ENCODE measurements at regions not wholly inside any gene's neighbourhood (a gene's known extent, or its start where the extent isn't known, plus 50 kb on each side); places are given as distances from the start of the nearest gene placed in this dataset.

DNA sequence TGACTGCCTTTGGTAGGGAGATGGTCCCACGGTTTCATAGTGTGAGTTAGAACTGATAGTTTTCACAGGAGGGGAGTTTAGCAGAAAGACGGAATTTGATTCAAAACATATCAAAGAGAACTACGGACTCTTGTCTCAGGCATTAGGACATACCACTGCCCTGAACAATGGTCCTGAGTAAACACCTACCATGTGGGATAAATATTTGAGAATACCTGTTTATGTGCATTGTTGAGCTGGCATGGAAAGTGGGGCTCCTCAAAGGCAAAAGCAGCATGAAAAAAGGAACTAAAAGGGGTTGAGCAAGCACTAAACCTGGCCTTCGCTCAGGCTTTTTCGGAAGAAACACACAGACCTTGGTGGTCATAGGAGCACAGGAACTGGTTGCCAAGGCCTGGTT is 144.4 kb downstream of the ZNF621 start:
- H3K36me3 ChIP-seq (ENCODE audit: control insufficient read depth, insufficient read depth, low read length), result no peaks in the 10 kb centered on the region
- in situ Hi-C loops (cut with HindIII; ENCODE audit: low pct_unique_long_range_greater_than_20kb, low sequenced_read_pairs), result no loop called here
- H3K9me3 ChIP-seq (ENCODE audit: control insufficient read depth, insufficient read depth, low read depth, low read length), result no peaks in the 10 kb centered on the region
- intact Hi-C loops (cut with micrococcal nuclease; ENCODE audit: unreplicated experiment), result no loop called here
- DNase-seq (ENCODE audit: low read depth, low spot score) (no peak), ATAC-seq (no peak)
- no peak overlapping the region for H3K27ac ChIP-seq (ENCODE audit: low read length)
- POLR2A ChIA-PET, result no interaction called here
- CTCF ChIA-PET, result no interaction called here
- H3K4me1 ChIP-seq (ENCODE audit: control insufficient read depth, insufficient read depth, low read length), result no peaks in the 10 kb centered on the region
- H3K27me3 ChIP-seq (ENCODE audit: control insufficient read depth, insufficient read depth, low read length), result no peaks in the 10 kb centered on the region
- TF ChIP-seq SIN3A (IDR thresholded peaks at IDR 0.05; ENCODE audit: borderline replicate concordance, insufficient read depth, low read depth, low read length), result no peak
- TF ChIP-seq, protein P1, sequence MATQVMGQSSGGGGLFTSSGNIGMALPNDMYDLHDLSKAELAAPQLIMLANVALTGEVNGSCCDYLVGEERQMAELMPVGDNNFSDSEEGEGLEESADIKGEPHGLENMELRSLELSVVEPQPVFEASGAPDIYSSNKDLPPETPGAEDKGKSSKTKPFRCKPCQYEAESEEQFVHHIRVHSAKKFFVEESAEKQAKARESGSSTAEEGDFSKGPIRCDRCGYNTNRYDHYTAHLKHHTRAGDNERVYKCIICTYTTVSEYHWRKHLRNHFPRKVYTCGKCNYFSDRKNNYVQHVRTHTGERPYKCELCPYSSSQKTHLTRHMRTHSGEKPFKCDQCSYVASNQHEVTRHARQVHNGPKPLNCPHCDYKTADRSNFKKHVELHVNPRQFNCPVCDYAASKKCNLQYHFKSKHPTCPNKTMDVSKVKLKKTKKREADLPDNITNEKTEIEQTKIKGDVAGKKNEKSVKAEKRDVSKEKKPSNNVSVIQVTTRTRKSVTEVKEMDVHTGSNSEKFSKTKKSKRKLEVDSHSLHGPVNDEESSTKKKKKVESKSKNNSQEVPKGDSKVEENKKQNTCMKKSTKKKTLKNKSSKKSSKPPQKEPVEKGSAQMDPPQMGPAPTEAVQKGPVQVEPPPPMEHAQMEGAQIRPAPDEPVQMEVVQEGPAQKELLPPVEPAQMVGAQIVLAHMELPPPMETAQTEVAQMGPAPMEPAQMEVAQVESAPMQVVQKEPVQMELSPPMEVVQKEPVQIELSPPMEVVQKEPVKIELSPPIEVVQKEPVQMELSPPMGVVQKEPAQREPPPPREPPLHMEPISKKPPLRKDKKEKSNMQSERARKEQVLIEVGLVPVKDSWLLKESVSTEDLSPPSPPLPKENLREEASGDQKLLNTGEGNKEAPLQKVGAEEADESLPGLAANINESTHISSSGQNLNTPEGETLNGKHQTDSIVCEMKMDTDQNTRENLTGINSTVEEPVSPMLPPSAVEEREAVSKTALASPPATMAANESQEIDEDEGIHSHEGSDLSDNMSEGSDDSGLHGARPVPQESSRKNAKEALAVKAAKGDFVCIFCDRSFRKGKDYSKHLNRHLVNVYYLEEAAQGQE (IDR thresholded peaks at IDR 0.05; ENCODE audit: insufficient read depth in 1 of 2, low read depth in 2 of 2, low read length in 1 of 2), result no peak
- TF ChIP-seq TCF7L2 (IDR thresholded peaks at IDR 0.05; ENCODE audit: low read depth, low read length), result no peak
- TF ChIP-seq, protein P2, sequence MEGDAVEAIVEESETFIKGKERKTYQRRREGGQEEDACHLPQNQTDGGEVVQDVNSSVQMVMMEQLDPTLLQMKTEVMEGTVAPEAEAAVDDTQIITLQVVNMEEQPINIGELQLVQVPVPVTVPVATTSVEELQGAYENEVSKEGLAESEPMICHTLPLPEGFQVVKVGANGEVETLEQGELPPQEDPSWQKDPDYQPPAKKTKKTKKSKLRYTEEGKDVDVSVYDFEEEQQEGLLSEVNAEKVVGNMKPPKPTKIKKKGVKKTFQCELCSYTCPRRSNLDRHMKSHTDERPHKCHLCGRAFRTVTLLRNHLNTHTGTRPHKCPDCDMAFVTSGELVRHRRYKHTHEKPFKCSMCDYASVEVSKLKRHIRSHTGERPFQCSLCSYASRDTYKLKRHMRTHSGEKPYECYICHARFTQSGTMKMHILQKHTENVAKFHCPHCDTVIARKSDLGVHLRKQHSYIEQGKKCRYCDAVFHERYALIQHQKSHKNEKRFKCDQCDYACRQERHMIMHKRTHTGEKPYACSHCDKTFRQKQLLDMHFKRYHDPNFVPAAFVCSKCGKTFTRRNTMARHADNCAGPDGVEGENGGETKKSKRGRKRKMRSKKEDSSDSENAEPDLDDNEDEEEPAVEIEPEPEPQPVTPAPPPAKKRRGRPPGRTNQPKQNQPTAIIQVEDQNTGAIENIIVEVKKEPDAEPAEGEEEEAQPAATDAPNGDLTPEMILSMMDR (IDR thresholded peaks at IDR 0.05), result no peak
- TF ChIP-seq POLR2AphosphoS5 (IDR thresholded peaks at IDR 0.05; ENCODE audit: low read depth, low read length), result no peak
- H3K4me3 ChIP-seq (ENCODE audit: low read depth in 2 of 2, low read length in 2 of 2), result no peak overlapping the region
- no TSS peak for BruUV-seq (replicated peaks)

DNA sequence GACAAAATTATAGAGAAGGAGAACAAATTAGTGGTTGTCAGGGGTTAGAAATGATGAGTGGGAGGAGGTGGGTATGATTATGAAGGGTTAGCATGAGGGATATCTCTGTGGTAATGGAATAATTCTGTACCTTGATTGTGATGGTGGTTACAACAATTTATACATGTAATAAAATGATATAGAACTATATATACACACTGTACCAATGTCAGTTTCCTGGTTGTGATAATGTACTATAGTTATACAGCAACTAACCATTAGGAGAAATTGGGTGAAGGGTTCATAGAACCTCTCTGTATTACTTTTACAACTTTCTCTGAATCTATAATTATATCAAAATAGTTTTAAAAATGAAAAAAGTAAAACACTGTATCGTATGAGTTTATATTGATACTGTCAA is 148.1 kb downstream of the ZNF621 start:
- ChIA-PET CTCF (no interaction called here), POLR2A (no interaction called here)
- Histone ChIP-seq H3K9me3 (ENCODE audit: control insufficient read depth, insufficient read depth, low read depth, low read length) (no peaks in the 10 kb centered on the region), H3K4me3 (ENCODE audit: low read depth in 2 of 2, low read length in 2 of 2) (no peak overlapping the region), H3K27ac (ENCODE audit: low read length) (no peak overlapping the region), H3K36me3 (ENCODE audit: control insufficient read depth, insufficient read depth, low read length) (no peaks in the 10 kb centered on the region), H3K4me1 (ENCODE audit: control insufficient read depth, insufficient read depth, low read length) (no peaks in the 10 kb centered on the region), H3K27me3 (ENCODE audit: control insufficient read depth, insufficient read depth, low read length) (no peaks in the 10 kb centered on the region)
- in situ Hi-C loops (cut with HindIII; ENCODE audit: low pct_unique_long_range_greater_than_20kb, low sequenced_read_pairs), result no loop called here
- TF ChIP-seq, protein P2 (IDR thresholded peaks at IDR 0.05), result no peak
- TF ChIP-seq, protein P1 (IDR thresholded peaks at IDR 0.05; ENCODE audit: insufficient read depth in 1 of 2, low read depth in 2 of 2, low read length in 1 of 2), result no peak
- TF ChIP-seq SIN3A (IDR thresholded peaks at IDR 0.05; ENCODE audit: borderline replicate concordance, insufficient read depth, low read depth, low read length), result no peak
- intact Hi-C loops (cut with micrococcal nuclease; ENCODE audit: unreplicated experiment), result no loop called here
- DNase-seq (ENCODE audit: low read depth, low spot score), result no peak
- ATAC-seq, result no peak
- no TSS peak for BruUV-seq (replicated peaks)
